HG03565 (cell line): ENCODE measurements at regions not wholly inside any gene's neighbourhood (a gene's known extent, or its start where the extent isn't known, plus 50 kb on each side); places are given as distances from the start of the nearest gene placed in this dataset.
A peak's percentile ranks its signal among the peaks of the same experiment; 100 is the strongest.

Source experiments
- ATAC-seq: cut with Tn5 transposase; IDR thresholded peaks from one replicate; pipeline ENCODE4 v1.9.1; 2021; ENCODE audit warnings: mild to moderate bottlenecking, moderate library complexity; ENCODE audit not compliant: unreplicated experiment

DNA sequence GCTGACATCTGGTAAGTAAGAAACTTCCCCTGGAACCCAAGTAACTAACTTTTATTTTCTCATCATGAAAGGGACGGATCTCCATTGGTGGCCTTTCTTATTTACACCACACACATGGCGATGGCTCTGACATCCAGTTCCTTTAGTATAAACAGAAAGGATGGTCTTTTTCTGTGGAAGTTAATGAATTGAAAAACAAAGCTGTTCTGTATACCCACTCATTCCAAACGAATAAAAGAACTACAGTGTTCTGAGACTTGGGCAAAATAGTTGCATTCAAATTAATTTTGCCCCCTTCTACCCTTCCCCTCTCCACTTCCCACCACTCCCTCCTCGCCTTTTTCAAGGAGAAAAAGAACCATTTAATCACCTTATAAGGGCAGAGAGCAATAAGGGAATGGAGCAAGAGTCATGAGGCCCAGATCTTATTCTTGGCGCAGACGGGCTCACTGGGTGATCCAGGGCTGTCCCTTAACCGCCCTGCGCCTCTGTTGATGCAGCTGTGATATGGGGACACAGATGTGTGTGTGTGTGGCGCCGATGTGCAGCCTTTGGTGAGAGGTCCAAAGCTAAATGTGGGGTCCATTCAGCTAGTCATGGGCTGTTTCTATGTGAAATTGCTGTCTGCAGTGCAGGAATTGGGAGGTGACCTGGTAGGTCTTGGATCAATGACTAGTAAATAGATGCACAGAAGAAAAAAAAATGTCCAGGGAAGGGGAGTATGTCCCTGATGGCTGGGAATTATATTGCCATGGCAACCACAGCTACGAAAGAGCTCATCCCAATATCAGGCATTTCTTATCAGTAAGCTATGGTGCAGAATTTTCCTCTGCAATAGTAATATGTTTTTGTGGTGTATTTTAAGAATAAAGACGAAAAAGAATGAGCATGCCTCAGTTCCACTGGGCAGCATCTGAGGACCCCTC lies 141.5 kb upstream of the ERCC6L2 start:
- ATAC-seq, result no peak

DNA sequence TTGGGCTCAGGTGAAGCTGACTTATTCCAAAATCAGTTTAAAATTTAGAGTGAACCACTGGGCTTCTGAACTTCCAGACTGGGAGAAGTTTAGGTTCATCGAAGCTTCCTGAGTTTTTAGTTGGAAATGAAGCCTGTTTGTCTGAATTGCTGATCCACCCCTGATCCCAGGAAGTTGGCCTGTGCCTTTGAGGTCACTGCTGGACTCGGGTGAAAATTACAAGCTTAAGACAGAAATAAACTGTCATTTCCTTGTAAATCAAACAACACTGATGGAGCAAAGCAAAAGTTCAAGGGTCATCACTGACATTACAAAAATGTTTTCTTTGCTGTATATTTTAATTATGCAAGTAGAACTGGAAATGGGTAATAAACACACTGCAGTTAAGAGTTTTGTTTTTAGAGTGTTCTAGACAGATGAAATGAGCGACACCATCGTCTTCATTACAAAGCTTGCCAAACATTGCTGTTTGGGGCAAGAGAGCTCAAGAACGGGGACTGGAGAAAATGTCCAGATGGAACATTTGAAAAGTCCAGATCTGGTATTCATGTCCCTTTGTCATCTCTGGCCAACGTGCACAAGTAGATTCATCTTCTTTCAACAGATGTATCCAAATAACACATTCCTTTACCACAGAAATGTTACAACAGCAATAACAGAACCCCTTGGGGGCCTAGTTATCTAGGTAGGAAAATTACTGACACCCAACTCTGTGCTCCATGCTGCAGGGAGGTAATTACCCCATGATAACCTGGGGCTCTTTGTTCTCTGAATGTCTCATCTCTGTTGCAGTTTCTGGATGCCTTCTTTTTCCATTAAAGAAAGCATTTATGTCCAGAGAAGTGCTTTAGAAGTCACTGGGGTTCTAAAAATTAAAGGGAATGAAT lies 142.4 kb upstream of the ERCC6L2 start:
- no peak for ATAC-seq

DNA sequence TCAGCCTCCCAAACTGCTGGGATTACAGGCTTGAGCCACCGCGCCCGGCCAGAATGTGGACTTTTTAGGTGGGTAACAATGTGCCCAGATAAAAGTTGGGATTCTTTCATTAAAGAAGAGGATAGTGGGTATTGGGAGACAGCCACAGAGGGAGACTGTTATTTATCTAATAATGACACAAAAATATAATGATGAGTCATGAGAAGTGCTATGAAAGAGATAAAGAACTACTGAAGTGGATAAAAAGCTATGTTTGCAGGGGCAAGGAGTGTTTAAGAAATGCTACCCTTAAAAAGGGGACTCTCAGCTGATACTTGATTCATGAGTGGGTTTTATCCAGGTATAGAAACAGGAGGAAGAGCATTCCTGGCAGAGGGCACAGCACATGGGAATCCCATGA lies 143.6 kb upstream of the ERCC6L2 start:
- no peak for ATAC-seq

DNA sequence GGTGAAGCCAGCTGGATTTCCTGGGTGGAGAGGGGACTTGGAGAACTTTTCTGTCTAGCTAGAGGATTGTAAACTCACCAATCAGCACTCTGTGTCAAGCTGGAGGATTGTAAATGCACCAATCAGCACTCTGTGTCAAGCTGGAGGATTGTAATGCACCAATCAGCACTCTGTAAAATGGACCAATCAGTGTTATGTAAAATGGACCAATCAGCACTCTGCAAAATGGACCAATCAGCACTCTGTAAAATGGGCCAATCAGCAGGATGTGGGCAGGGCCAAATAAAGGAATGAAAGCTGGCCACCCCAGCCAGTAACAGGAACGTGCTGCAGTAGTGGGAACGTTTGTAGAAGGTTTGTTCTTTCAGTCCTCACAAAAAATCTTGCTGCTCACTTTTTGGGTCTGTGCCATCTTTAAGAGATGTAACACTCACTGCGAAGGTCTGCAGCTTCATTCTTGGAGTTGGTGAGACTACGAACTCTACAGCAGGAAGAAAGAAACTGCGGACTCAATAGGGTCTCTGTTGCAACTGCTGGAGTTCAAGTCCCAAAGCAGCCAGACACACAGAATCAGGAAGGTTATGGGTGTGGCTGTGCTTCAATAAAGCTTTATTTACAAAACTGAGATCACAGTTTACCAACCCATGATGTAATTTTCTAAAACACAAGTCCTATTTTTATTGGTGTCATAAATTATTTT lies 145.7 kb upstream of the ERCC6L2 start:
- no peak for ATAC-seq

DNA sequence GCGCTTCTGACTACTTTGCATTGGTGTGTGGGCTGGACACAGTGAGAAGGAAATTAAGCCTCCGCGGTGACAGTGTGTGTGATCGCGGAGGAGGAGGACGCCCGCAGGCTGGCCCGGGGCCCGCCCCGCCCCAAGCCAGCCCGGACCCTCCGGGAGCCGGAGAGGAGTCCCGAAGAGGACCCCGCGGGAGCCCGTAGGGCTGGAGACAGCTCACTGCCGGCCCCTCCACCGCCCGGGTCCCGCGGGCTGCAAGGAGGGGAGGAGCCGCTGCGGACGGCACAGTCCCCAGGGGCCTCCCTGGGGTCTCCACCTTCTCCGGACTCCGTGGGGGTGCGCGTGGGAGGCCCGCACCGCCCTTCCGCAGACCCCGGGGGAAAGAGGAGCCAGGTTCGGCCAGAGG lies 146.4 kb upstream of the ERCC6L2 start:
- ATAC-seq, result no peak

DNA sequence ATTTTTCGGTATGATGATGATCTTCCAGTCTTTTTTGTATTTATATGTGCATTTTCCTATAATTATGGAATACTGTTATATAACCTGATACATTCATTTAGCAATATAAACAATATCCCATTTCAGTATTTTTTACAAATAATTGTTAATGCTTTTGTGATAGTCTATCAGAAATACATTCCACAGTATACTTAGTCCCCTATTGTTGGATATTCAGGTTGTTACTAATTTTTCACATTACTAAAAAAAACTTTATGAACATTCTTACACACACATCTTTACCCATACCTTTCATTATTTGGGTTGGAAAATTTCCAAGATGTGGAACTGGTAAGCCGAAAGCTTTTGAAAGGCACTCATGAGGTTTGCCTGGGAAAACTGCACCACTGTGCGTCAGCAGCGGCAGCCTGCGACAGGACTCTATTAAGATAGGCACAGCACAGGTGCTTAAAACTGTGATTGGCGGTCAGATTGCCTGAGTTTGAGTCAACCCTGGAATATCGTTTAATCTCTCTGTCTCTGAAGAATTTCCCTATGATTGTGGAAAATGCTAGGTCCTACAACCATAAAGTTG lies 147.5 kb upstream of the ERCC6L2 start:
- no peak for ATAC-seq

DNA sequence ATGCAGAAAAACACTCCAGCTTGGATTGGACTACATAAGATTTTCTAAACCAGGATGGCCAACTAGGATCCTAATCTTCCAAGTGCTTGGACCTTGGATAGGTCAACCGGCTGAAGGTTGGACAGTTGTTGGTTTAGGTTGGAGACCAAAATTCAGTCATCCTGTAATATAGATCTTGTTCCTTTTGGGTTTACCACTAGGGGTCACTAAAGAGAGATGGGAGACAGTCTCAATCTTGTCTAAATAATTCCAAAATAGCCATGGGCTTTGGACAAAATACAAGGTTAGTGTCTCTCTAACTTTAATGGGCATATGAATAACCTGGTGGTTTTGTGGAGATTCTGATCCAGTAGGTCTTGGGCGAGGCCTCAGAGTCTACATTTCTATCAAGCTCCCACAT lies 148.7 kb upstream of the ERCC6L2 start:
- no peak for ATAC-seq

DNA sequence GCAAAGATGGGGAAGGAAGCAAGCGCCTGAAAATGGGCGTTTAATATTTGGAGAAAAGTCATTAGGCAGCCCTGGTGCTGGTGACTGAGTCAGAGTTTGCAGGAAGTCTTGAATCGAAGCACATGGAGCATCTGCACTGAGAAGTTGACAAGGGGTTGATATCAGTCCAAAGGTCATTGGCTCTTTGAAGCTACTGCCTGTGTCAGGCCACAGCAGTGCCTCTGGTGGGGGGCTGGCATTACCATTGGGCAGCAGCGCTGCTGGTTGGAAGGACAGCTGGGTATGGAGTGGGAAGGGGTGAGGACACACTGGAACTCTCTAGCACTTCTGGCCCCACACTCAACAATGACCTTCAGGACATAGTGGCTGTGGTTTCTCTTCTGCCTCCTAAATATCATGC lies 150.4 kb upstream of the ERCC6L2 start:
- ATAC-seq, result no peak

DNA sequence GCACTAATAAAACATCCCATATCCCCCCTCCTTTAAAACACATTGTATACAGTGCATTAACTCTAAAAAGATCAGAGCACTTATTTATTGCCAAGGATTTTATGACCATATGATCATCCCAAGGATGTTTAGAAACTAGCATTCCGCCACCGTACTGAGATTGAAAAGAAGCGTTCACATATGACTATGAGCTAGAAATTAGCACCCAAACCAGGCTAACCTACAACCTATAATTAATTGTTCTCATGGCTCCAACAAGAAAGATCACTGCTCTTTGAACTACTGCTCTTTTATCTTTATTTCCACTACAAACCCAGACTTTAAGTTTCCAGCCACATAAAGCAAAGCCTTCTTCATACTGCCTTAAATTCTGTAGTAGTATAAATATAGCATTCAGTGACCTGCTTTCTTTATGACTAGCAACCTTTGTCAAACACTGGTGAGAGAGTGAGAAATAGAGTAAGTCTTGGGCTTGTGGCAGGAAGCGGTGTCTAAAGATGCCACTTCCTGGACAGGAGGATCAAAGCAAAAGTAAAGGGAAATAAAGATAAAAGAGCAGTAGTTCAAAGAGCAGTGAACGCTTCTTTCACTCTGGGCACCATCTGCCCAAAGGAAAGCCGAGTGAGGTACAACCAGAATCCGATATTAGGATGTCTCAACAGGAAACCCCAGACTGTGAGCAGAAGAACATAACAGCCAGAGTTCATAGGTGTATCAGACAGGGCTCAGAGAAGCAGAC lies 151.1 kb upstream of the ERCC6L2 start:
- peak; percentile 93 for ATAC-seq

DNA sequence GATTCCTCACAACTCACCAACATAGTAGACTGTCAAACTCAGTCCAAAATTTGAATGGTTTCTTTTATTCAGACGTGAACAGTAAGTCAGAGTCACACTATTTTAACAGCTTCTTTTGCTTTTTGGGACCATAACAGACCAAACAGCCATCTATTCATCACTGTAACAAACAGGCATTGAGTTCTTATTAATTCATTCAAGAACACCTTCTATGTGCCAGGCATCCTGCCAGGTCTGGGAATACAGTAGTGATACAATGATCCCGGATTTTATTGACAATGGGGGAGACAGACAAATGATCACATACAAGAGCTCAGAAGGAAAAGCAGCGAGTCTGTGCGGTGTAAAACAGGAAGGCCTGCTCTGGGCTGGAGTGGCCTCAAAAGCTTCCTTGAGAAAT lies 153.3 kb upstream of the ERCC6L2 start:
- no peak for ATAC-seq

DNA sequence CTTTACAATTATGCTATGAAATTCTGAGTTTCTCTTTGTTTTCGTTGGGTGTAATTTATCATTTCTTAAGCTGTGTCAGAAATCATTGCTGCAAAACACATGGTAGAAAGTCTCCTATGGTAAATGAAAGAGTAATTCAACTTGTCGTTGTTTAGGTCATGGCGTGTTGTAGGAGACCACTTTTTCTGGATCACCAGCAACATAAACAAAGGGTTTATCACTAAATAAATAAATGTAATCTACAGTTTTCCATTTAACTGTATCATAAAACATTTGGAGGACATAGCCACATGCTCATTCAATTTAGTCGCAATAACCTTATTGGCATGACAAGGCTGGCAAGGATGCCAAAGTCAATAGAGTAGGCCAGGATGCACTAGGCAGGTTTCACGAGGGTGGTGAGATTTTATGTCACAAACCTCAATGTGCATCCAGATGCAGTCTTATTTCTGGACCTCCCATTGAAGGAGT lies 154.4 kb upstream of the ERCC6L2 start:
- ATAC-seq, result no peak

DNA sequence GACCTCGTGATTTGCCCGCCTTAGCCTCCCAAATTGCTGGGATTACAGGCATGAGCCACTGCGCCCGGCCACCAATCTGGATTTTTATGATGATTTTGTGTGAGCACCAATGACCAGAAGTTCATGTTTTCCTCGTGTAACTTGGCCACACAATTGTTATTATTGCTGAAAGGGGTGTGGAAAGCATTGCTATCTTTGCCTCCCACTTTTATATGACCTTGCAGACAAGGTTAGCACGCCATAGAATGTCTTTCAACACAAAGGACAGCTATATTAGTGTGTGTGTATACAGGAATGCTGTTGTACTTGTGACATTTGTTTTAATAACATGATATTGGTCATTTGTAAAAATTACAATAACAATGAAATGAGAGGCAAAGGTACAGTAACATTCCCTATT lies 155.0 kb upstream of the ERCC6L2 start:
- no peak for ATAC-seq

DNA sequence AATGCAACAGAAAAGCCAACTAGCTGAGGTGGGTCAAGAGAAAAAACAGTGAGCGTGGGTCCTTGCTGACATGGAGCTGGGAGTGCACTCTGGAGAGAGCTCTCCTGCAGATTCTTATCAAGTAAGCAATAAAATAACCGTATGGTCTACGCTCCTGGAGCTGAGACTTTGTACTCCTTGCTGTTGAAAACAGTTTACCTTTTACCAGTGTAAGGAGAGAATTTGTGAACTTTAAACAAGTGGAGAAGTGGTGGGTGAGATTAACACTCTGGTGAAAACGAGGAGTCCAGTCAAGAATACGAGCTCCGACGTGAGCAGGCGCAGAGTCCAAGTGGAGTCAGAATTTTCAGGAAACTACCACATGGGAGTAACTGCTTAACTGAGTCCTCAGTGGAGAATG lies 156.1 kb upstream of the ERCC6L2 start:
- ATAC-seq, result no peak

DNA sequence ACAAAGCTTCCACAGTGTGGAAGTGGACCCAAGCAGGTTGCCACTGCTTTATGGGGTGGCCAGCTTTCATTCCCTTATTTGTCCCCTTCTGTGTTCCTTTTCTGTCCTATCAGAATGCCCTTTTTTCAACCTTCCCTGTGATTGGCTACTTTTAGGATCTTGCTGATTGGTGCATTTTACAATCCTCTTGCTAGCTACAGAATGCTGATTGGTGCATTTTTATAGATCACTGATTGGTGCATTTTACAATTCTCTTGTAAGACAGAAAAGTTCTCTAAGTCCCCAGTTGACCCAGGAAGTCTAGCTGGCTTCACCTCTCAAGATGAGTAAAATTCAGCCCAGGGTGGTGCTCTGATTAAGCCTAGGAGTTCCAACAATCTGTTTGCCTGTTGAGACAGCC lies 157.2 kb upstream of the ERCC6L2 start:
- no peak for ATAC-seq

DNA sequence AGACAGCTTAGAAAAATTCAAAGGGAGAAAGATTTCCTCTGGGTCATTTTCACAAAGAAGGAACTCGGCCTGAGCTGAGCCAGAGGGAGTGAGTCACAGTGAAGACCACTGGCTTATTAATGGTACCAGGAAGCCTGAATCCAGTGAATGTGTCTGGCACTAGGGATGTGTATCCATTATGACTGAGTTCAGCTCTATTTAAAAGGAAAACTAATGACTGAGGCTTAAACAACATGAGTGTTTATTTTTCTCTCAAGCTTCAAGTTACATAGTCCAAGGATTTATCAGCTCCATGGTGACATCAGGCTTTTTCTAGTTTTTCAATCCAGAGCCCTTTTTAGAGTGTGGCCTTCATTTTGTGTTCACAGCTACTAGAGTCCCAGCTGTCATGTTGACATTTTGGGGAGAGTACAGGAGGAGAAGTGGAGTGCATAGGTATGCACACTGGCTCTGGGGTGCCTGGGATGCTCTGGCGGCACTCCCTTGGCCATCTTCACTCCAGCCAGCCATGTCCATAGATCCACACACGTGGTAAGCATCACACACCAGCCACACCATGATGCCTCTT lies 159.5 kb upstream of the ERCC6L2 start:
- no peak for ATAC-seq

DNA sequence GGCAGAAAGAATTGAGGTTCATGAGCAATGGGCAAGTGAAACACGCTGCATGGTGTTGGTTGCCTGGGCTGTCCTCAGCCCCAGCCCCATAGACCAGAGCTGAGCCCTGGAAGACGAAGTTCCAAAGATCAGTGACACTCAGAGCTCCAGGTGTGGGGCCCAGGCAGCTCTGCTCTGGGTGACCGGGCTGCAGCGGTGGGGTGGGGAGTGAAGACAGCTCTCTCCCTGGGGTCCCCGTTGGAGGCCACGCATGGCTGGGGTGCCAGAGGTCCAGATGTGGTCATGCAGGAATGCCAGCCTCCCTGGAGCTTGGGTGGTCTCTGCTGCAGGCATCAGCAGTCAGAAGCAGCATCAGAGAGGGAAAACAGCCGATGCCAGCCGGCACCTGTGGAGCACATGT lies 165.0 kb upstream of the ERCC6L2 start:
- no peak for ATAC-seq

DNA sequence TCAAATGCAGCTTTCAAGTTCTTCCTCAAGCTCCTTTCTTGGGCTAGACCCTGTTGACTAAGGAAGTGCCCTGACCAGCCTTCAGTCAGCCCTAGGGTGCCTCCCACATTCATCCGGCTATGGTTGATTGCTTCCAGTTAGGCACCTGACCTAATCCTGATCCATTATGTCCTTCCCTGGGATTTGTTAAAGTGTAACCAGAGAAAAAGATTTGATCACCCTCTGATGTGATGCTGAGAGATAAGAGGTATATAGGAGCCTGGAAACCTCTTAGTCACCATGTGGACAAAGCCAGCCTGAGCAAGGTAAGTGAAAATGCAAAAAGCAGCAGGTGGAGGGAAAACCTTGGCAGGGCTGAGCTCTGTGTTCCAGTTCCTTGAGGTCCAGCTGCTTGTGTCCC lies 178.8 kb upstream of the ERCC6L2 start:
- no peak for ATAC-seq

DNA sequence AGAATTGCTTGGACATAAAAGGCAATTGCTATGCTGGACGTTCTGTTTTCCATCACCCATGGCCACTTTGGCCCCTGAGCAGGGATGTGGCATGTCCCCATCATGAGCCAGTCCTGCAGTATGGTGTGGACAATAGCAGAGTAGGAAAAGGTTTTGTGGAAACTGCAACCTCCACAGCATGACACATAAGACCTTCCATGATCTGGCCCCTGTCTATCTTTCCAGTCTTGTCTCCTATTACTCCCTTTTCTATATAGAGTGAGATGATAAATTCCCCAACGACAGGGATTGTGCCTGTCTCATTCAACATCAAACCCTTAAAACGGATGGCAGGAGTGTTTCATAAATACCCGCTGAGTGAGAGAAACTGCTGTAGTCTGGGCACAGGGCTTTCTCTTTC lies 174.7 kb upstream of the PTCH1 start:
- ATAC-seq, result no peak

DNA sequence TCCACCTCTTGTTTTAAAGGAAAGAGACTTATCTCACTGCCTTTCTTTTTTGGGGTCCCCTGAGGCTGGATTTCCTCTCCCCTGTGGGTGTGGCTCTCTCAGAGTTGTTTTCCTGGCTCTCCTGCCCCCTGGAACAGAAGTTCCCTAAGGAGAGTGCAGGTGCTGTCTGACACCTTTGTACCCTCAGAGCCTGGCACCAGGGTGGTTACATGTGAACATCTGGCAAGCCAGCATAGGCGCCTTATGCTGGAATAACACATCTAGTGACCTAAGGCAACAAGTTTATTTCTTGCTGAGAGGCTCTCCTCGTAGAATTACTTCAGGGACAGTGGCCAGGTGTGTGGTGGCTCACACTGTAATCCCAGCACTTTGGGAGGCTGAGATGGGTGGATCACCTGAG lies 172.9 kb upstream of the PTCH1 start:
- ATAC-seq, result no peak

DNA sequence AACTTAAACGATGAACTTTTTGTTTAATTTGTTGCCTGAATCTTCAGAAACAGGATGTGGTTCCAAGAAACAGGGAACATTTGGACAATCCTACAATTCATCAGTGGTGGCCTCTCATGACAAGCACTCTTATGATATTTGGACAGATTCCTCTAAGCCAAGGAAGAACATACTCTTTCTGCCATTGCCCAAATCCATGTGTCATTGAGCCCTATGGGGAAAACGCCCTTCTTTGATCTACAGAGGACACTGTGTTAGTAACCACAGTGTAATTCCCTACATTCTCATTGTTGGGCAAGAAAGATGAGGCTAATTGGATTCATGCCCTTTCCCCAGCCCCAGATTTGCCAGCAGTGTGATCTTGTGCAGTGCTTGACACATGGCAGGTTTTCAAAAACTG lies 167.7 kb upstream of the PTCH1 start:
- ATAC-seq, result no peak
